Testis (tissue), 2 donors: ENCODE measurements at regions not wholly inside any gene's neighbourhood (a gene's known extent, or its start where the extent isn't known, plus 50 kb on each side); places are given as distances from the start of the nearest gene placed in this dataset.

ENCODE experiments used
- DNase-seq: peaks from one replicate; pipeline ENCODE4 v3.0.0-alpha.2; 2019
- H3K27ac ChIP-seq, 2 donors: fragments of 200-600 bp; sonication (generic); one replicate each; pipeline ENCODE4 v1.5.1; 2019
- H3K27me3 ChIP-seq: fragments of 200-600 bp; sonication (generic); one replicate; pipeline ENCODE4 v1.5.1; 2019
- H3K36me3 ChIP-seq: fragments of 200-600 bp; sonication (generic); one replicate; pipeline ENCODE4 v1.5.1; 2017; ENCODE audit warnings: low read depth; ENCODE audit errors: missing control alignments
- H3K4me1 ChIP-seq: fragments of 200-600 bp; sonication (generic); one replicate; pipeline ENCODE4 v1.5.1; 2019
- H3K4me3 ChIP-seq, 2 donors: fragments of 200-600 bp; sonication (generic); one replicate each; pipeline ENCODE4 v1.5.1; 2017 to 2019
- H3K9me3 ChIP-seq: fragments of 200-600 bp; sonication (generic); one replicate; pipeline ENCODE4 v1.5.1; 2017
- CTCF ChIP-seq, 3 experiments: fragments of 450-650 bp in 2 of 3; fragments of 200-600 bp in 1 of 3; sonication (generic) in 1 of 3; IDR thresholded peaks; one replicate each; pipeline ENCODE4 v1.5.1; 2016 to 2019; ENCODE audit warnings: antibody characterized with exemption in 3 of 3, mild to moderate bottlenecking in 2 of 3, moderate library complexity in 1 of 3
- POLR2A ChIP-seq: fragments of 450-650 bp; IDR thresholded peaks from one replicate; pipeline ENCODE4 v1.6.1; 2017; ENCODE audit warnings: antibody characterized with exemption, mild to moderate bottlenecking, moderate library complexity
- WGBS, 2 donors: methylation state at CpG; one replicate each; pipeline ENCODE4 v1.1.5; 2018; 5-methylcytosine and 5-hydroxymethylcytosine counted together
- intact Hi-C: fragments of 100-400 bp; cut with DNase I; formaldehyde crosslinking; loops from one replicate; pipeline ENCODE4 v1.15.1; 2023; ENCODE audit warnings: low total_unique reads

- no peaks in the 10 kb centered on the region for H3K9me3 ChIP-seq
- H3K27ac ChIP-seq: no peak overlapping the region
- no peak for DNase-seq
- no peak for TF ChIP-seq POLR2A
- no peak for TF ChIP-seq CTCF (IDR thresholded peaks at IDR 0.05)
- no peaks in the 10 kb centered on the region for H3K27me3 ChIP-seq
- H3K4me1 ChIP-seq: no peaks in the 10 kb centered on the region
- intact Hi-C loops: no loop called here
- no peak overlapping the region for H3K4me3 ChIP-seq
- no peaks in the 10 kb centered on the region for H3K36me3 ChIP-seq
These were observed 541.4 kb downstream of the TOX3 start for GRCh38 chr16:52005551-52005950.

- Histone ChIP-seq H3K36me3 (no peaks in the 10 kb centered on the region), H3K27ac (no peak overlapping the region), H3K4me3 (no peak overlapping the region), H3K4me1 (no peaks in the 10 kb centered on the region), H3K27me3 (no peaks in the 10 kb centered on the region), H3K9me3 (no peaks in the 10 kb centered on the region)
- TF ChIP-seq CTCF (IDR thresholded peaks at IDR 0.05): no peak
- no peak for TF ChIP-seq POLR2A
- no peak for DNase-seq
- 91 to 95% methylated on average over 6 of the region's 6 CpGs for WGBS, 2 donors
- intact Hi-C loops: no loop called here
These were observed 542.6 kb downstream of the TOX3 start for GRCh38 chr16:52004343-52004742.

- Histone ChIP-seq H3K27ac (no peak overlapping the region), H3K9me3 (no peaks in the 10 kb centered on the region), H3K4me1 (no peaks in the 10 kb centered on the region), H3K4me3 (no peak overlapping the region), H3K36me3 (no peaks in the 10 kb centered on the region), H3K27me3 (no peaks in the 10 kb centered on the region)
- TF ChIP-seq POLR2A: no peak
- no peak for TF ChIP-seq CTCF (IDR thresholded peaks at IDR 0.05)
- intact Hi-C loops: no loop called here
- 78 to 79% methylated on average over 6 of the region's 6 CpGs for WGBS, 2 donors
- DNase-seq: no peak
These were observed 544.9 kb downstream of the TOX3 start for GRCh38 chr16:52002026-52002425.

GRCh38 chr16:51996516-51996915 lies 550.4 kb downstream of the TOX3 start:
- no peak for DNase-seq
- intact Hi-C loops: no loop called here

More at GRCh38 chr16:51996516-51996915, 550.4 kb downstream of the TOX3 start:
- no peak for TF ChIP-seq CTCF (IDR thresholded peaks at IDR 0.05)
- Histone ChIP-seq H3K36me3 (no peaks in the 10 kb centered on the region), H3K4me3 (no peak overlapping the region), H3K4me1 (no peaks in the 10 kb centered on the region), H3K27me3 (no peaks in the 10 kb centered on the region), H3K27ac (no peak overlapping the region), H3K9me3 (no peaks in the 10 kb centered on the region)
- 41 to 63% methylated on average over 3 of the region's 3 CpGs for WGBS, 2 donors
